ENCODE measurements at regions not wholly inside any gene's neighbourhood (a gene's known extent, or its start where the extent isn't known, plus 50 kb on each side); places are given as distances from the start of the nearest gene placed in this dataset.

DNA sequence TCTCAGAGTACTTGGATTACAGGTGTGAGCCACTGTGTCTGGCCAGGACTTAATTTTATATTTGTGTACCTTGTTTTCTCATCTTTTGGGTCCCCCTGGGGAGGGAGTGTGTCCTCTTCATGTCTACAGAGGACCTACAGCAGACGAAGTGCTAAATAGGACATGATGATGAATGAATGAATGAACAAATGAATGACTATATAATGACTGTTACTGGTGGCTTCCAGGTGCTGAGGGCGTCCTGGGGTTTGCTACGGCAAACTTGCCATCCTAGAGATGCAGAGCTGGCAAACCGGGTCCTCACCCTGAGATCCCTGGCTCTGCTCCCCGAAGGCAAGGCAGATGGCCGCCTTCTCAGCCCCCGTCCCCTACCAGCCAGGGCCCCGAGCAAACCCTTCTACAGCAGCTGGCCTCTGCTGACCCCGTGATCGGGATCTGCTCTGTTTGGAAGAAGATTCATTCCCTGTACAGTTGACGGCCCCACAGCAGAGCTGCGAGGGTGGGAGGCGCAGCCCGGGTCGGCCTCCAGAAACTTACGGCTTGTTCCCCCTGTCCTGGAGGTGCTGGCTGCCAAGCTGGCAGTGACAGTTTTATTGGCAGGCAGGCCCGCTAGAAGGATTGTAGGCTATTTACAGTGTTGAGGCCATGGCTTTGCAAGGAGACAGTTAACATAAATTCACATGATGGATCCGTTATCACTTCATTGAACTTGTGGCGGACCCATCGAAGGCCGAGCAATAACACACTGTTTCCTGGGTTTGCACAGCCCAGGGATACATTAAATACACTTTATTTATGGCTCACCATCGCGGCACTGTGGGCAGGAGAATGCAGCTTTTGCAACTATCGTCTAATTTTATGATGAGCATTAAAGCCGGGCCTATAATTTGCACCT lies 197.7 kb upstream of the GSE1 start:
- H3K4me3 ChIP-seq (ENCODE audit: low read depth, low read length), result no peak overlapping the region
- no peaks in the 10 kb centered on the region for H3K27me3 ChIP-seq (ENCODE audit: control insufficient read depth, insufficient read depth, low read length)
- H3K36me3 ChIP-seq (ENCODE audit: control insufficient read depth, insufficient read depth, low read length), result no peaks in the 10 kb centered on the region; the same call in 1 of the 2 replicates
- no peak for DNase-seq (ENCODE audit: low read depth)
- ChIA-PET CTCF (interaction anchor here (0.9 to 2.5 kb wide), 8 partner anchors 14 to 303 kb away, joined by 3 to 7 read pairs (median 4); no protein-coding TSS in a partner anchor), POLR2A (interaction anchor here (0.5 kb wide), 1 partner anchor 192 kb away, joined by 4 read pairs; no protein-coding TSS in a partner anchor)
- TF ChIP-seq CTCF (IDR thresholded peaks at IDR 0.05; ENCODE audit: insufficient read depth, low read depth, low read length), result no peak

DNA sequence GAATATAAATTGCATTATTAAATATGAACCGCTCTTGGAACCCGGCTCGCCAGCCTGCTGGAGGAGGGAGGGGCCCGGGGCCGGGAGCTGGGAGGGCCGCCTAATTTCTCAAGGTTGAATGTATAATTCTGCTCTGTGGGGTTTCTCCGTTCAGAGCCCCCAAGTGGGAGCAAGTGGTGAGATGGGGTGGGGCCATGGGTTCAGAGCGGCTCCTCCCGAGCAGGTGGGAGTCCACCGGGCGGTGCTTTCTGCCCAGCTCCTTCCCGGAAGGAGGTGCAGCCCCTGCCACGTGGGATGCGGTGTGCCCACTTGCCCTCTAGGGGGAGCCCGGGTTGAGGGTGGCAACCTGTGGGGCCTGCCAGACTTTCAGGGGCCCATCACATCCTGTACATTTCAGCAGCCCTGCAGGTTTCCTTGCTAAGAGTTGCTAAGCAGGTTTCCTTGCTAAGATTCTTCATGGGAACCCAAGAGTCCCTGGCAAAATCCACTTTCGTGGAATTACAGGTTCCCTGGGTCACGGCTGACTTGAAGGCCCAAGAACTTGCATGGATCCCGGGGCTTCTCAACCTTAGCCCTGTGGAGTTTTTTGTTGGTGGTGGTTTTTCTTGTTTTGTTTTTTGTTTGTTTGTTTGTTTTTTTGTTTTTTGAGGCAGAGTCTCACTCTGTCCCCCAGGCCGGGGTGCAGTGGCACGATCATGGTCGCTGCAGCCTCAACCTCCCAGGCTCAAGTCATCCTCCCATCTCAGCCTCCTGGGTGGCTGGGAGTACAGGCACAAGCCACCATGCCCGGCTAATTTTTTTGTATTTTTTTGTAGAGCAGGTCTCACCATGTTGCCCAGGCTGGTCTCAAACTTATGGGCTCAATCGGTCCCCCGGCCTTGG lies 196.7 kb upstream of the GSE1 start:
- POLR2A ChIA-PET, result no interaction called here

DNA sequence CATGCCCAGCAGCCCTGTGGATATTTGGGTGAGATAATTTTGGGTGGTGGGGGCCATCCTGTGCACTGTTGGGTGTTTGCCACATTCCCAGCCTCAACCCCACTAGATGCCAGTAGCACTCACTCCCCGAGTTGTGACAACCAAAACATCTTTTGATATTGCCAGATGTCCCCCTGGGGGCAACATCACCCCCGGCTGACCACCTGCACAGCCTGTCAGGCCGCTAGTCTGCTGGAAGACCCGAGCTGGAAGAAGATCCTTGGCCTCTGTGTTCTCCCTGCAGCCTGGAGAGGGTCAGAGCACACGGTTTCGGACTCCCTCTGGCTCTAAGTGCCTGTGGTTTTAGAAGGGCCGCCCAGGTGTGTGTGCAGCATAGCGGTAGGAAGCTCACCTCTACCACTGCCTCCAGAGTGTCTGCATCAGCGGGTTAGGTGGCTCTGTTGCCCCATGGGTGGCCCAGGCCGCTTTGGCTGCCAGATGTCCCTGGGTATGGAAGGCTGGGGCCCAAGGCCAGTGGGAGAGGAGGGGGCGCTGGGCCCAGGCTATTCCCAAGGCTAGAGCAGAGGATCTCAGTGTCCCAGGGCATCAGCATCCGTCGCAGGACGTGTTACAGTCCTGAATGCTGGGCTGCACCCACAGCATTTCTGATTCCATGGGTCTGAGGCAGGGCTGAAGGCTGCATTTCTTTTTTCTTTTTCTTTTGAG lies 195.8 kb upstream of the GSE1 start:
- TF ChIP-seq CTCF (IDR thresholded peaks at IDR 0.05; ENCODE audit: insufficient read depth, low read depth, low read length), result no peak
- Histone ChIP-seq H3K36me3 (ENCODE audit: control insufficient read depth, insufficient read depth, low read length) (no peaks in the 10 kb centered on the region; the same call in 1 of the 2 replicates), H3K4me3 (ENCODE audit: low read depth, low read length) (no peak overlapping the region), H3K27me3 (ENCODE audit: control insufficient read depth, insufficient read depth, low read length) (no peaks in the 10 kb centered on the region)
- DNase-seq (ENCODE audit: low read depth), result no peak
- POLR2A ChIA-PET, result no interaction called here
- CTCF ChIA-PET, result interaction anchor here (0.7 to 2.5 kb wide), 4 partner anchors 12 to 300 kb away, joined by 3 to 6 read pairs (median 4); no protein-coding TSS in a partner anchor

More for the DNA sequence above, 196.7 kb upstream of the GSE1 start:
- no peaks in the 10 kb centered on the region for H3K27me3 ChIP-seq (ENCODE audit: control insufficient read depth, insufficient read depth, low read length)
- TF ChIP-seq CTCF (IDR thresholded peaks at IDR 0.05; ENCODE audit: insufficient read depth, low read depth, low read length), result peak; percentile 83
- H3K36me3 ChIP-seq (ENCODE audit: control insufficient read depth, insufficient read depth, low read length), result no peaks in the 10 kb centered on the region; the same call in 1 of the 2 replicates
- CTCF ChIA-PET, result interaction anchor here (0.9 to 2.5 kb wide), 8 partner anchors 13 to 302 kb away, joined by 3 to 7 read pairs (median 4); no protein-coding TSS in a partner anchor
- H3K4me3 ChIP-seq (ENCODE audit: low read depth, low read length), result no peak overlapping the region
- no peak for DNase-seq (ENCODE audit: low read depth)

DNA sequence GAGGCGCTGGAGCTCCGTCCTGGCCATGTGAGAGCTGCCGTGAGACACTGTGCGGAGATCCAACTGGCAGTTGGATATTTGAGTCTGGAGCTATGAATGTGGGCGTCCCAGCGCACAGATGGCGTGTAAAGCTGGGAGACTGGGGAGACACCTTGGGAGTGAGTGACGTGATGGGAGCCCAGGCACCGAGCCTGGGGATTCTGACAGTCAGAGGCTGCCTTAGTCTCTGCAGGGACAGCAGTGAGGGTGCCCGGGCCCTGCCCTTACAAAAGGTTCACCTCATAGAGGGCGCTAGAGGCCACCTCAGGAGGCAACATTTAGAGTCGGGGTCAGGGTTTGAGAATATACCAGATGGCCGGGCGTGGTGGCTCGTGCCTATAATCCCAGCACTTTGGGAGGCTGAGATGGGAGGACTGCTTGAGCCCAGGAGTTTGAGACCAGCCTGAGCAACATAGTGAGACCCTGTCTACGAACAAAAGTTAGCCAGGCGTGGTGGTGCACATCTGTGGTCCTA lies 194.1 kb upstream of the GSE1 start:
- Histone ChIP-seq H3K27me3 (ENCODE audit: control insufficient read depth, insufficient read depth, low read length) (no peaks in the 10 kb centered on the region), H3K4me3 (ENCODE audit: low read depth, low read length) (no peak overlapping the region), H3K36me3 (ENCODE audit: control insufficient read depth, insufficient read depth, low read length) (no peaks in the 10 kb centered on the region; the same call in 1 of the 2 replicates)
- DNase-seq (ENCODE audit: low read depth), result no peak
- POLR2A ChIA-PET, result no interaction called here
- TF ChIP-seq CTCF (IDR thresholded peaks at IDR 0.05; ENCODE audit: insufficient read depth, low read depth, low read length), result no peak
- CTCF ChIA-PET, result interaction anchor here (1.0 to 4.2 kb wide), 9 partner anchors 10 to 305 kb away, joined by 3 to 26 read pairs (median 12); no protein-coding TSS in a partner anchor

Data from BJ (cell line).